K562 (cell line): ENCODE measurements at regions not wholly inside any gene's neighbourhood (a gene's known extent, or its start where the extent isn't known, plus 50 kb on each side); places are given as distances from the start of the nearest gene placed in this dataset.

Experiments
- ATAC-seq: fragments of 200-7000 bp; cut with Tn5 transposase; 3 replicates; pipeline ENCODE4 v1.9.1; 2020; ENCODE audit warnings: moderate library complexity
- BruUV-seq: library from RNA; stranded (reverse); fragments of 400-500 nt; replicated peaks from 2 replicates; lab custom pipeline; 2021; lab: Mats Ljungman, UMichigan
- CTCF ChIA-PET: fragments of 300-600 bp; formaldehyde crosslinking; extraction: SDS; loops from one replicate; lab custom pipeline; 2021; ENCODE audit warnings: low intra/inter-chr PET ratio; lab: Yijun Ruan, JAX
- POLR2A ChIA-PET: fragments of 300-600, 350-650 bp; sonication (Branson Sonifier 250); formaldehyde crosslinking; extraction: SDS; loops from one replicate; lab custom pipeline; 2021; ENCODE audit warnings: antibody characterized with exemption, inconsistent platforms; lab: Yijun Ruan, JAX
- DNase-seq, 4 experiments: peaks; one replicate each; pipeline versions ENCODE4 v3.0.0 to v3.0.0-alpha.2; 2011 to 2018; ENCODE audit warnings: low spot score in 3 of 4, mixed read lengths in 3 of 4; ENCODE audit errors: extremely low read depth in 1 of 4
- FAIRE-seq: peaks from 2 replicates; lab custom pipeline; 2011; peaks lifted over from hg19 to GRCh38; lab: Jason Lieb, UNC
- H2AFZ ChIP-seq: 2 replicates; pipeline ENCODE4 v1.6.0; 2011; ENCODE audit warnings: low read depth, low read length, control low read depth, inconsistent platforms
- H3K27ac ChIP-seq: fragments of 200-600 bp; 3 replicates; pipeline ENCODE4 v1.8.0; 2011; ENCODE audit warnings: low read depth, mild to moderate bottlenecking, control low read depth, inconsistent platforms, low read length, moderate library complexity, mixed read lengths; ENCODE audit errors: extremely low read depth
- H3K27me3 ChIP-seq, 2 experiments: fragments of 300-600 bp in 1 of 2; 2 replicates in 1 of 2; 3 replicates in 1 of 2; pipeline versions ENCODE4 v1.6.0 to v1.8.0; 2011; ENCODE audit warnings: inconsistent platforms in 2 of 2, low read length in 2 of 2, mild to moderate bottlenecking in 1 of 2, mixed read lengths in 1 of 2, moderate library complexity in 1 of 2; ENCODE audit not compliant: control insufficient read depth in 2 of 2, insufficient read depth in 2 of 2
- H3K36me3 ChIP-seq: fragments of 300-600 bp; 3 replicates; pipeline ENCODE4 v1.8.0; 2011; ENCODE audit warnings: mild to moderate bottlenecking, low read length, inconsistent platforms; ENCODE audit not compliant: control insufficient read depth, insufficient read depth
- H3K4me1 ChIP-seq, 2 experiments: fragments of 200-600 bp in 1 of 2; replicated peaks in 1 of 2; 2 replicates in 1 of 2; 3 replicates in 1 of 2; pipeline versions ENCODE4 v1.5.1 to v1.8.0; 2011; ENCODE audit warnings: inconsistent platforms in 2 of 2, low read length in 2 of 2, mild to moderate bottlenecking in 1 of 2, mixed read lengths in 1 of 2, moderate library complexity in 1 of 2; ENCODE audit not compliant: control insufficient read depth in 2 of 2, insufficient read depth in 2 of 2
- H3K4me2 ChIP-seq: 2 replicates; pipeline ENCODE4 v1.6.1; 2011; ENCODE audit warnings: low read length, control low read depth, inconsistent platforms, mixed read lengths; ENCODE audit not compliant: insufficient read depth
- H3K4me3 ChIP-seq: fragments of 200-600 bp; sonication (generic), shearing (Covaris generic); 2 replicates; pipeline ENCODE4 v1.5.1; 2016; ENCODE audit warnings: control low read depth, inconsistent platforms
- H3K79me2 ChIP-seq: fragments of 200-600 bp; 3 replicates; pipeline ENCODE4 v1.8.0; 2011; ENCODE audit warnings: low read length, inconsistent platforms; ENCODE audit not compliant: control insufficient read depth, insufficient read depth
- H3K9ac ChIP-seq, 2 experiments: 2 replicates each; pipeline versions ENCODE4 v1.6.0 to v1.6.1; 2011; ENCODE audit warnings: low read depth in 2 of 2, low read length in 2 of 2, control low read depth in 1 of 2, inconsistent platforms in 1 of 2, mild to moderate bottlenecking in 1 of 2, mixed read lengths in 1 of 2; ENCODE audit not compliant: insufficient read depth in 1 of 2
- H3K9me1 ChIP-seq: one replicate; pipeline ENCODE4 v1.6.0; 2011; ENCODE audit warnings: inconsistent platforms, mild to moderate bottlenecking, low read length, moderate library complexity; ENCODE audit not compliant: control insufficient read depth, insufficient read depth
- H3K9me3 ChIP-seq: replicated peaks from 2 replicates; pipeline ENCODE4 v1.5.1; 2011; ENCODE audit warnings: low read depth, low read length, inconsistent platforms; ENCODE audit not compliant: control insufficient read depth, insufficient read depth
- H4K20me1 ChIP-seq: replicated peaks from 2 replicates; pipeline ENCODE4 v1.6.1; 2011; ENCODE audit warnings: low read length, inconsistent platforms, mixed read lengths; ENCODE audit not compliant: control insufficient read depth, insufficient read depth
- HMG20B ChIP-seq: fragments of 250-450 bp; sonication (Bioruptor Pico); IDR thresholded peaks from 2 replicates; pipeline ENCODE4 v1.5.0; 2021; ENCODE audit warnings: mild to moderate bottlenecking
- NFE2L1 ChIP-seq: fragments of 450-650 bp; IDR thresholded peaks from 2 replicates; pipeline ENCODE4 v1.6.1; 2016; ENCODE audit warnings: missing genetic modification characterization, low read depth, mild to moderate bottlenecking, missing compliant biosample characterization, moderate library complexity, borderline replicate concordance
- RBM25 ChIP-seq: fragments of 200-400 bp; formaldehyde crosslinking; IDR thresholded peaks from 2 replicates; pipeline ENCODE4 v1.6.1; 2018; ENCODE audit warnings: low read length, low read depth, moderate library complexity; ENCODE audit not compliant: severe bottlenecking
- STAT5A ChIP-seq: IDR thresholded peaks from 2 replicates; pipeline ENCODE4 v1.6.1; 2012; ENCODE audit warnings: low read length, inconsistent platforms, borderline replicate concordance
- ZC3H11A ChIP-seq: IDR thresholded peaks from 2 replicates; pipeline ENCODE4 v1.6.1; 2012; ENCODE audit warnings: low read depth, low read length, improper control_type of control experiment
- ZFP36 ChIP-seq: fragments of 150-350 bp; IDR thresholded peaks from 2 replicates; pipeline ENCODE4 v1.6.1; 2018; ENCODE audit warnings: low read length, low read depth; ENCODE audit not compliant: partially characterized antibody
- WGBS: fragments of 100-300 bp; shearing (Covaris generic); methylation state at CpG from one replicate; pipeline ENCODE4 v1.1.6; 2016; ENCODE audit warnings: low coverage, mixed read lengths; ENCODE audit not compliant: insufficient coverage; ENCODE audit errors: missing lambda C conversion rate; 5-methylcytosine and 5-hydroxymethylcytosine counted together
- in situ Hi-C: fragments of 300-500 bp; cut with MboI; formaldehyde crosslinking; loops from 4 replicates; pipeline ENCODE4 v1.15.0; 2018; ENCODE audit warnings: inconsistent platforms, mixed read lengths
- intact Hi-C: fragments of 100-400 bp; cut with micrococcal nuclease; formaldehyde crosslinking; loops from 2 replicates; pipeline ENCODE4 v1.14.2; 2022

DNA sequence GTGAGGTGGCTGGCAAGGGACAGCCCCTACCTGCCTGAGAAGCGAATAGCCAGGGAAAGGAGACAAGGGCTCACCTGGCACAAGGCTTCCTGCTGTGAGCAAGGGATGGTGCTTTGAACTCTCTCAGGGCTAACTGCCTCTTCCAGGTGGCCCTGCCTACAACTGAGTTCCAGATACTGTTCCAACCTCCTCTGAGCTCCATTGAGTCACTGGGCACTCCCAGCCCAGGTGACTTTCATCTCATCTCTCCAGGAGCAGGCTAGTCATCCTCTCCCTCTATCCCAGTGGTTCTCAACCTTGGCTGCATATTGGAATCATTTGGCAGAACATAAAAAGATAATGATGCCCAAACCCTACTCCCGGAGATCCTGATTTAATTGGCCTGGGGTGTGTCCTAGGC is 374.0 kb upstream of the ZFP64 start (continued):
- TF ChIP-seq STAT5A (no peak), NFE2L1 (tag) (no peak), HMG20B (CRISPR knock-in tag) (no peak)

GRCh38 chr20:52564594-52564993 is 373.0 kb upstream of the ZFP64 start:
- Histone ChIP-seq H3K9ac (no peak overlapping the region), H3K27ac (no peak overlapping the region), H3K9me3 (no peaks in the 10 kb centered on the region), H3K4me1 (no peaks in the 10 kb centered on the region), H3K36me3 (no peaks in the 10 kb centered on the region), H3K79me2 (no peaks in the 10 kb centered on the region), H3K4me2 (no peak overlapping the region), H3K27me3 (no peaks in the 10 kb centered on the region), H3K4me3 (no peak overlapping the region), H4K20me1 (no peaks in the 10 kb centered on the region), H2AFZ (no peak overlapping the region), H3K9me1 (no peaks in the 10 kb centered on the region)
- intact Hi-C loops (no loop called here), in situ Hi-C loops (no loop called here)
- ChIA-PET CTCF (no interaction called here), POLR2A (no interaction called here)
- TF ChIP-seq ZC3H11A (no peak), RBM25 (peak; percentile 9), ZFP36 (peak; percentile 38)
- 35% methylated on average over 4 of the region's 4 CpGs for WGBS
- DNase-seq = no peak
- no TSS peak for BruUV-seq
- FAIRE-seq = no peak
- no peak for ATAC-seq
